GM03348 (cell line): ENCODE measurements at regions not wholly inside any gene's neighbourhood (a gene's known extent, or its start where the extent isn't known, plus 50 kb on each side); places are given as distances from the start of the nearest gene placed in this dataset.

ENCODE experiments used
- DNase-seq: peaks from one replicate; pipeline ENCODE4 v3.0.0; 2012; ENCODE audit warnings: low spot score

- no peak for DNase-seq
These were observed 607.2 kb downstream of the QKI start for GRCh38 chr6:164021589-164022250.

- DNase-seq: no peak
These were observed 605.6 kb downstream of the QKI start for GRCh38 chr6:164020142-164020541.

GRCh38 chr6:164018133-164018532 lies 603.6 kb downstream of the QKI start:
- no peak for DNase-seq

- DNase-seq: no peak
These were observed 601.5 kb downstream of the QKI start for GRCh38 chr6:164016056-164016455.

- DNase-seq: no peak
These were observed 600.6 kb downstream of the QKI start for GRCh38 chr6:164015088-164015484.

- DNase-seq: no peak
These were observed 600.0 kb downstream of the QKI start for GRCh38 chr6:164014346-164015087.

GRCh38 chr6:164013480-164014208 lies 599.1 kb downstream of the QKI start:
- DNase-seq: no peak

- no peak for DNase-seq
These were observed 596.8 kb downstream of the QKI start for GRCh38 chr6:164011321-164011720.

- DNase-seq: no peak
These were observed 596.1 kb downstream of the QKI start for GRCh38 chr6:164010441-164011103.

GRCh38 chr6:164008902-164009301 lies 594.4 kb downstream of the QKI start:
- no peak for DNase-seq

GRCh38 chr6:164007881-164008280 lies 593.4 kb downstream of the QKI start:
- DNase-seq: no peak

GRCh38 chr6:164006459-164006858 lies 591.9 kb downstream of the QKI start:
- DNase-seq: no peak

GRCh38 chr6:164005004-164005711 lies 590.6 kb downstream of the QKI start:
- no peak for DNase-seq

- no peak for DNase-seq
These were observed 585.8 kb downstream of the QKI start for GRCh38 chr6:164000276-164000675.

- DNase-seq: no peak
These were observed 585.1 kb downstream of the QKI start for GRCh38 chr6:163999475-164000125.

- DNase-seq: no peak
These were observed 584.0 kb downstream of the QKI start for GRCh38 chr6:163998496-163998895.

GRCh38 chr6:163996491-163996890 lies 582.0 kb downstream of the QKI start:
- no peak for DNase-seq

GRCh38 chr6:163994566-163994965 lies 580.0 kb downstream of the QKI start:
- no peak for DNase-seq

GRCh38 chr6:163992701-163993100 lies 578.2 kb downstream of the QKI start:
- DNase-seq: no peak

GRCh38 chr6:163992056-163992455 lies 577.5 kb downstream of the QKI start:
- no peak for DNase-seq

GRCh38 chr6:163991321-163991720 lies 576.8 kb downstream of the QKI start:
- DNase-seq: no peak
